ENCODE measurements at regions not wholly inside any gene's neighbourhood (a gene's known extent, or its start where the extent isn't known, plus 50 kb on each side); places are given as distances from the start of the nearest gene placed in this dataset.

GRCh38 chr14:22488522-22489243 is 100.3 kb downstream of the DAD1 start:
- TF ChIP-seq POLR2AphosphoS5 (IDR thresholded peaks at IDR 0.05; ENCODE audit: low read depth): no peak
- TF ChIP-seq CTCF (IDR thresholded peaks at IDR 0.05; ENCODE audit: insufficient read depth, low read length): no peak
- TF ChIP-seq REST (IDR thresholded peaks at IDR 0.05; ENCODE audit: insufficient replicate concordance, low read depth): no peak
- no peak for TF ChIP-seq SPI1 (IDR thresholded peaks at IDR 0.05; ENCODE audit: borderline replicate concordance, low read depth)
